ENCODE measurements at regions not wholly inside any gene's neighbourhood (a gene's known extent, or its start where the extent isn't known, plus 50 kb on each side); places are given as distances from the start of the nearest gene placed in this dataset.

DNA sequence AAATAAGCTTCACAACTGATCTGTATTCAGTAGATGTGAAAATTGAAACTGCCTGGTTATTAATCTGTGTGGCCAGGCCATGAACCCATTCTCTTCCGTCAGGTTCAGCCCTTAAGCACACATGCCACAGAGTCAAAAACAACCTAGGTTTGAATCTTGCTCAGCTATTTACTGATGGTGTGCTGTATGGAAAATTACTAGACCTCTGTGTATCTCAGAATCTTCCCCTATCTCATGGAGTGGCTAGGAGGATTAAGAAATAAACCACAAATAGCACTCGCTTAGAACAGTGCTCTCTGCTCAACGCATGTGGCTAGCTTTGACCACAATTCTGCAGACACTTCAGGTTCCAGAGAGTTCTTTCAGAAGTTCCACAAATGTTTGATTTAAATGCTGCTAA is 240.7 kb upstream of the PLEKHG7 start:
- H3K27ac ChIP-seq (ENCODE audit: low read length): no peak overlapping the region
- no peaks in the 10 kb centered on the region for H3K9me3 ChIP-seq (ENCODE audit: control insufficient read depth, insufficient read depth, low read depth, low read length)
- H3K4me1 ChIP-seq (ENCODE audit: control insufficient read depth, insufficient read depth, low read length): no peaks in the 10 kb centered on the region
- TF ChIP-seq, protein P1, sequence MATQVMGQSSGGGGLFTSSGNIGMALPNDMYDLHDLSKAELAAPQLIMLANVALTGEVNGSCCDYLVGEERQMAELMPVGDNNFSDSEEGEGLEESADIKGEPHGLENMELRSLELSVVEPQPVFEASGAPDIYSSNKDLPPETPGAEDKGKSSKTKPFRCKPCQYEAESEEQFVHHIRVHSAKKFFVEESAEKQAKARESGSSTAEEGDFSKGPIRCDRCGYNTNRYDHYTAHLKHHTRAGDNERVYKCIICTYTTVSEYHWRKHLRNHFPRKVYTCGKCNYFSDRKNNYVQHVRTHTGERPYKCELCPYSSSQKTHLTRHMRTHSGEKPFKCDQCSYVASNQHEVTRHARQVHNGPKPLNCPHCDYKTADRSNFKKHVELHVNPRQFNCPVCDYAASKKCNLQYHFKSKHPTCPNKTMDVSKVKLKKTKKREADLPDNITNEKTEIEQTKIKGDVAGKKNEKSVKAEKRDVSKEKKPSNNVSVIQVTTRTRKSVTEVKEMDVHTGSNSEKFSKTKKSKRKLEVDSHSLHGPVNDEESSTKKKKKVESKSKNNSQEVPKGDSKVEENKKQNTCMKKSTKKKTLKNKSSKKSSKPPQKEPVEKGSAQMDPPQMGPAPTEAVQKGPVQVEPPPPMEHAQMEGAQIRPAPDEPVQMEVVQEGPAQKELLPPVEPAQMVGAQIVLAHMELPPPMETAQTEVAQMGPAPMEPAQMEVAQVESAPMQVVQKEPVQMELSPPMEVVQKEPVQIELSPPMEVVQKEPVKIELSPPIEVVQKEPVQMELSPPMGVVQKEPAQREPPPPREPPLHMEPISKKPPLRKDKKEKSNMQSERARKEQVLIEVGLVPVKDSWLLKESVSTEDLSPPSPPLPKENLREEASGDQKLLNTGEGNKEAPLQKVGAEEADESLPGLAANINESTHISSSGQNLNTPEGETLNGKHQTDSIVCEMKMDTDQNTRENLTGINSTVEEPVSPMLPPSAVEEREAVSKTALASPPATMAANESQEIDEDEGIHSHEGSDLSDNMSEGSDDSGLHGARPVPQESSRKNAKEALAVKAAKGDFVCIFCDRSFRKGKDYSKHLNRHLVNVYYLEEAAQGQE (IDR thresholded peaks at IDR 0.05; ENCODE audit: insufficient read depth in 1 of 2, low read depth in 2 of 2, low read length in 1 of 2): no peak
- TF ChIP-seq POLR2AphosphoS5 (IDR thresholded peaks at IDR 0.05; ENCODE audit: low read depth, low read length) (no peak), SIN3A (IDR thresholded peaks at IDR 0.05; ENCODE audit: borderline replicate concordance, insufficient read depth, low read depth, low read length) (no peak), TCF7L2 (IDR thresholded peaks at IDR 0.05; ENCODE audit: low read depth, low read length) (no peak), CTCF (IDR thresholded peaks at IDR 0.05) (no peak)
- no peaks in the 10 kb centered on the region for H3K36me3 ChIP-seq (ENCODE audit: control insufficient read depth, insufficient read depth, low read length)
- no peaks in the 10 kb centered on the region for H3K27me3 ChIP-seq (ENCODE audit: control insufficient read depth, insufficient read depth, low read length)
- intact Hi-C loops (cut with micrococcal nuclease; ENCODE audit: unreplicated experiment) (no loop called here), in situ Hi-C loops (cut with HindIII; ENCODE audit: low pct_unique_long_range_greater_than_20kb, low sequenced_read_pairs) (no loop called here)
- ATAC-seq (no peak), DNase-seq (ENCODE audit: low read depth, low spot score) (no peak)
- H3K4me3 ChIP-seq (ENCODE audit: low read depth in 2 of 2, low read length in 2 of 2): no peak overlapping the region
- CTCF ChIA-PET: no interaction called here
- POLR2A ChIA-PET: no interaction called here
- no TSS peak for BruUV-seq (replicated peaks)

GRCh38 chr12:92459850-92460249 is 242.9 kb upstream of the PLEKHG7 start:
- in situ Hi-C loops (cut with HindIII; ENCODE audit: low pct_unique_long_range_greater_than_20kb, low sequenced_read_pairs): no loop called here
- TF ChIP-seq POLR2AphosphoS5 (IDR thresholded peaks at IDR 0.05; ENCODE audit: low read depth, low read length): no peak
- TF ChIP-seq CTCF (IDR thresholded peaks at IDR 0.05): no peak
- no peak for TF ChIP-seq TCF7L2 (IDR thresholded peaks at IDR 0.05; ENCODE audit: low read depth, low read length)
- TF ChIP-seq, protein P1 (IDR thresholded peaks at IDR 0.05; ENCODE audit: insufficient read depth in 1 of 2, low read depth in 2 of 2, low read length in 1 of 2): no peak
- no peak for TF ChIP-seq SIN3A (IDR thresholded peaks at IDR 0.05; ENCODE audit: borderline replicate concordance, insufficient read depth, low read depth, low read length)
- CTCF ChIA-PET: no interaction called here

More at GRCh38 chr12:92459850-92460249, 242.9 kb upstream of the PLEKHG7 start:
- Histone ChIP-seq H3K27me3 (ENCODE audit: control insufficient read depth, insufficient read depth, low read length) (no peaks in the 10 kb centered on the region), H3K9me3 (ENCODE audit: control insufficient read depth, insufficient read depth, low read depth, low read length) (no peaks in the 10 kb centered on the region), H3K4me1 (ENCODE audit: control insufficient read depth, insufficient read depth, low read length) (no peaks in the 10 kb centered on the region), H3K4me3 (ENCODE audit: low read depth in 2 of 2, low read length in 2 of 2) (no peak overlapping the region), H3K36me3 (ENCODE audit: control insufficient read depth, insufficient read depth, low read length) (no peaks in the 10 kb centered on the region), H3K27ac (ENCODE audit: low read length) (no peak overlapping the region)
- no TSS peak for BruUV-seq (replicated peaks)
- no peak for ATAC-seq
- POLR2A ChIA-PET: no interaction called here
- intact Hi-C loops (cut with micrococcal nuclease; ENCODE audit: unreplicated experiment): no loop called here
- DNase-seq (ENCODE audit: low read depth, low spot score): no peak
